ENCODE measurements at regions not wholly inside any gene's neighbourhood (a gene's known extent, or its start where the extent isn't known, plus 50 kb on each side); places are given as distances from the start of the nearest gene placed in this dataset.

DNA sequence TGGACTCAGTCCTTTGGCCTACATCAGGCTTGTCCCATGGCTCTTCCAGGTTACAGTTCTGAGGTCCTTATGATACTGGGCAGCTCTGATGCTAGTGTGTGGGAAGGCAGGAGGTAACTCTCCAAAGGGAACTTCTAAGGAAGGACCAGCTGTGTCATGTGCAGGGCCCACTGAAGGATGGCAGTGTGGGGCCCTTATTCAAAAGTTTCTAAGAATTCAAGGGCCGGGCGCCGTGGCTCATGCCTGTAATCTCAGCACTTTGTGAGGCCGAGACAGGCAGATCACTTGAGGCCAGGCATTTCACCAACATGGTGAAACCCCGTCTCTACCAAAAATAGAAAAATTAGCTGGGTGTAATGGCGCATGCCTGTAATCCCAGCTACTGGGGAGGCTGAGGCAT is 254.2 kb upstream of the HABP2 start:
- TF ChIP-seq, protein P1, sequence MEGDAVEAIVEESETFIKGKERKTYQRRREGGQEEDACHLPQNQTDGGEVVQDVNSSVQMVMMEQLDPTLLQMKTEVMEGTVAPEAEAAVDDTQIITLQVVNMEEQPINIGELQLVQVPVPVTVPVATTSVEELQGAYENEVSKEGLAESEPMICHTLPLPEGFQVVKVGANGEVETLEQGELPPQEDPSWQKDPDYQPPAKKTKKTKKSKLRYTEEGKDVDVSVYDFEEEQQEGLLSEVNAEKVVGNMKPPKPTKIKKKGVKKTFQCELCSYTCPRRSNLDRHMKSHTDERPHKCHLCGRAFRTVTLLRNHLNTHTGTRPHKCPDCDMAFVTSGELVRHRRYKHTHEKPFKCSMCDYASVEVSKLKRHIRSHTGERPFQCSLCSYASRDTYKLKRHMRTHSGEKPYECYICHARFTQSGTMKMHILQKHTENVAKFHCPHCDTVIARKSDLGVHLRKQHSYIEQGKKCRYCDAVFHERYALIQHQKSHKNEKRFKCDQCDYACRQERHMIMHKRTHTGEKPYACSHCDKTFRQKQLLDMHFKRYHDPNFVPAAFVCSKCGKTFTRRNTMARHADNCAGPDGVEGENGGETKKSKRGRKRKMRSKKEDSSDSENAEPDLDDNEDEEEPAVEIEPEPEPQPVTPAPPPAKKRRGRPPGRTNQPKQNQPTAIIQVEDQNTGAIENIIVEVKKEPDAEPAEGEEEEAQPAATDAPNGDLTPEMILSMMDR (IDR thresholded peaks at IDR 0.05): no peak
- TF ChIP-seq POLR2AphosphoS5 (IDR thresholded peaks at IDR 0.05) (no peak), POLR2A (IDR thresholded peaks at IDR 0.05) (no peak)

Measured in sigmoid colon (tissue), 4 donors.